ENCODE measurements at regions not wholly inside any gene's neighbourhood (a gene's known extent, or its start where the extent isn't known, plus 50 kb on each side); places are given as distances from the start of the nearest gene placed in this dataset.

GRCh38 chr15:77731945-77732344, 99.2 kb upstream of the LINGO1 start:
- no peak overlapping the region for H3K27ac ChIP-seq (ENCODE audit: low read length)
- H3K36me3 ChIP-seq (ENCODE audit: insufficient read depth, low read length): no peaks in the 10 kb centered on the region
- no peaks in the 10 kb centered on the region for H3K9me3 ChIP-seq (ENCODE audit: low read length)
- no peaks in the 10 kb centered on the region for H3K27me3 ChIP-seq (ENCODE audit: insufficient read depth, low read depth, low read length)
- no peak overlapping the region for H3K4me3 ChIP-seq (ENCODE audit: low read length)
- H4K20me1 ChIP-seq (ENCODE audit: insufficient read depth): no peaks in the 10 kb centered on the region
- no peaks in the 10 kb centered on the region for H3F3A ChIP-seq (ENCODE audit: insufficient read depth, low read length, poor library complexity, severe bottlenecking)
- H3K4me2 ChIP-seq (ENCODE audit: low read length): no peak overlapping the region
- TF ChIP-seq SMC3 (conservative IDR thresholded peaks at IDR 0.05; ENCODE audit: poor library complexity) (no peak), POLR2AphosphoS5 (IDR thresholded peaks at IDR 0.05) (no peak), RAD21 (conservative IDR thresholded peaks at IDR 0.05) (no peak), EZH2 (IDR thresholded peaks at IDR 0.05; ENCODE audit: borderline replicate concordance, insufficient read depth, low read length, poor library complexity, severe bottlenecking) (no peak), TAF1 (IDR thresholded peaks at IDR 0.05; ENCODE audit: low read depth) (no peak), CTCF (IDR thresholded peaks at IDR 0.05; ENCODE audit: poor library complexity, severe bottlenecking) (no peak), EP300 (conservative IDR thresholded peaks at IDR 0.05; ENCODE audit: poor library complexity, severe bottlenecking) (no peak)
- TF ChIP-seq, protein P1, sequence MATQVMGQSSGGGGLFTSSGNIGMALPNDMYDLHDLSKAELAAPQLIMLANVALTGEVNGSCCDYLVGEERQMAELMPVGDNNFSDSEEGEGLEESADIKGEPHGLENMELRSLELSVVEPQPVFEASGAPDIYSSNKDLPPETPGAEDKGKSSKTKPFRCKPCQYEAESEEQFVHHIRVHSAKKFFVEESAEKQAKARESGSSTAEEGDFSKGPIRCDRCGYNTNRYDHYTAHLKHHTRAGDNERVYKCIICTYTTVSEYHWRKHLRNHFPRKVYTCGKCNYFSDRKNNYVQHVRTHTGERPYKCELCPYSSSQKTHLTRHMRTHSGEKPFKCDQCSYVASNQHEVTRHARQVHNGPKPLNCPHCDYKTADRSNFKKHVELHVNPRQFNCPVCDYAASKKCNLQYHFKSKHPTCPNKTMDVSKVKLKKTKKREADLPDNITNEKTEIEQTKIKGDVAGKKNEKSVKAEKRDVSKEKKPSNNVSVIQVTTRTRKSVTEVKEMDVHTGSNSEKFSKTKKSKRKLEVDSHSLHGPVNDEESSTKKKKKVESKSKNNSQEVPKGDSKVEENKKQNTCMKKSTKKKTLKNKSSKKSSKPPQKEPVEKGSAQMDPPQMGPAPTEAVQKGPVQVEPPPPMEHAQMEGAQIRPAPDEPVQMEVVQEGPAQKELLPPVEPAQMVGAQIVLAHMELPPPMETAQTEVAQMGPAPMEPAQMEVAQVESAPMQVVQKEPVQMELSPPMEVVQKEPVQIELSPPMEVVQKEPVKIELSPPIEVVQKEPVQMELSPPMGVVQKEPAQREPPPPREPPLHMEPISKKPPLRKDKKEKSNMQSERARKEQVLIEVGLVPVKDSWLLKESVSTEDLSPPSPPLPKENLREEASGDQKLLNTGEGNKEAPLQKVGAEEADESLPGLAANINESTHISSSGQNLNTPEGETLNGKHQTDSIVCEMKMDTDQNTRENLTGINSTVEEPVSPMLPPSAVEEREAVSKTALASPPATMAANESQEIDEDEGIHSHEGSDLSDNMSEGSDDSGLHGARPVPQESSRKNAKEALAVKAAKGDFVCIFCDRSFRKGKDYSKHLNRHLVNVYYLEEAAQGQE (IDR thresholded peaks at IDR 0.05; ENCODE audit: borderline replicate concordance): no peak
- H3K9ac ChIP-seq (ENCODE audit: low read length): no peak overlapping the region
- no peak overlapping the region for H2AFZ ChIP-seq (ENCODE audit: low read depth, low read length)
- no peaks in the 10 kb centered on the region for H3K79me2 ChIP-seq (replicated peaks; ENCODE audit: insufficient read depth, low read length)
- no peaks in the 10 kb centered on the region for H3K9me2 ChIP-seq (ENCODE audit: insufficient read depth, low read length)

DNA sequence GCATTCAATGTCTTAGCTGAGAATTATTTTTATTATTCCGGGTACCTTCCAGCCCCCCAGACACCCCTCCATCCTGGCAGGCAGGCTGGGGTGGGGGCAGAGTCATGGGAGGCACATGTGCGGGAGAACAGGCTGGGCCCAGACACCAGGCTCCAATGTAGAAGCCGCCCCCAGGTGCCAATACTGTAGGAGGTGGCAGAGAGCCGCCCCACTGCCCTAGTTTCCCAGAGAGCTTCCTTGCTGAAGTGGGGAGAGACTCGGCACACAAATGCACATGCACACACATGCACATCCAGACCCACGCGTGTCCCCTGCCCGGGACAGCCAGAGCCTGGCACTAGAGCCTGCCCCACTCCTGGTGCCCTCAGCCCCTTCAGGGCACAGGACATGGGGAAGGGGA, 98.4 kb upstream of the LINGO1 start:
- Histone ChIP-seq H3K79me2 (replicated peaks; ENCODE audit: insufficient read depth, low read length) (no peaks in the 10 kb centered on the region), H3K9me3 (ENCODE audit: low read length) (no peaks in the 10 kb centered on the region), H4K20me1 (ENCODE audit: insufficient read depth) (no peaks in the 10 kb centered on the region), H3K27me3 (ENCODE audit: insufficient read depth, low read depth, low read length) (no peaks in the 10 kb centered on the region), H3K36me3 (ENCODE audit: insufficient read depth, low read length) (no peaks in the 10 kb centered on the region), H3K4me2 (ENCODE audit: low read length) (no peak overlapping the region), H3K27ac (ENCODE audit: low read length) (no peak overlapping the region), H3F3A (ENCODE audit: insufficient read depth, low read length, poor library complexity, severe bottlenecking) (no peaks in the 10 kb centered on the region), H3K4me3 (ENCODE audit: low read length) (no peak overlapping the region), H2AFZ (ENCODE audit: low read depth, low read length) (no peak overlapping the region), H3K9me2 (ENCODE audit: insufficient read depth, low read length) (no peaks in the 10 kb centered on the region), H3K9ac (ENCODE audit: low read length) (no peak overlapping the region)
- TF ChIP-seq TAF1 (IDR thresholded peaks at IDR 0.05; ENCODE audit: low read depth) (no peak), POLR2AphosphoS5 (IDR thresholded peaks at IDR 0.05) (no peak), SMC3 (conservative IDR thresholded peaks at IDR 0.05; ENCODE audit: poor library complexity) (no peak), CTCF (IDR thresholded peaks at IDR 0.05; ENCODE audit: poor library complexity, severe bottlenecking) (no peak), EP300 (conservative IDR thresholded peaks at IDR 0.05; ENCODE audit: poor library complexity, severe bottlenecking) (no peak)
- TF ChIP-seq, protein P1 (IDR thresholded peaks at IDR 0.05; ENCODE audit: borderline replicate concordance): no peak

Data from neural cell (in vitro differentiated cells).